HEK293T (cell line): ENCODE measurements at regions not wholly inside any gene's neighbourhood (a gene's known extent, or its start where the extent isn't known, plus 50 kb on each side); places are given as distances from the start of the nearest gene placed in this dataset.

Experiments used
- BHLHE40 ChIP-seq: fragments of 450-650 bp; IDR thresholded peaks from 2 replicates; pipeline ENCODE4 v1.6.1; 2016; ENCODE audit warnings: mild to moderate bottlenecking, moderate library complexity, borderline replicate concordance
- CTBP1 ChIP-seq: fragments of 450-650 bp; IDR thresholded peaks from 2 replicates; pipeline ENCODE4 v1.6.1; 2016; ENCODE audit warnings: borderline replicate concordance
- SP1 ChIP-seq: fragments of 450-650 bp; IDR thresholded peaks from 2 replicates; pipeline ENCODE4 v1.6.1; 2017
- TF ChIP-seq, protein P1 (sequence below): fragments of 450-650 bp; IDR thresholded peaks from 2 replicates; pipeline ENCODE4 v1.6.1; 2016

DNA sequence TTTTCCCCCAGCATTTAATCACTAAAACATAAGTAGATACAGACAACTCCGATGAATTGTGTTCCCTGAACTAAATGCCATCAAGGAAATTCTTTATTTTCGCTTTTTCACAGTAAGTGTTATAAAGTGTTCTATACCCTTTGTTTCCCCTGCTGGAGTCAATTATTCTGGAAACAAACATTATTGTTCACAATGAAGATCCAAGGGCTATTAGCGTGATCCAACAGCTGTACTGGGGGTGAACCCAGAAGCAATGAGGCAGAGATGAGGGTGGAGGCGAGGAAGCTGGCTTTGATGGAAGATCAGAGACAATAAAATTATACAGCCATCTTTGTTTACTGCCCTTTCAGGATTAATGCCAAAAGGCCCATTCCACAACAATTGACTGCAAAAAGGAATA is 250.3 kb upstream of the IGF1R start:
- TF ChIP-seq BHLHE40: no peak
- TF ChIP-seq CTBP1: no peak
- TF ChIP-seq SP1: no peak
- TF ChIP-seq, protein P1, sequence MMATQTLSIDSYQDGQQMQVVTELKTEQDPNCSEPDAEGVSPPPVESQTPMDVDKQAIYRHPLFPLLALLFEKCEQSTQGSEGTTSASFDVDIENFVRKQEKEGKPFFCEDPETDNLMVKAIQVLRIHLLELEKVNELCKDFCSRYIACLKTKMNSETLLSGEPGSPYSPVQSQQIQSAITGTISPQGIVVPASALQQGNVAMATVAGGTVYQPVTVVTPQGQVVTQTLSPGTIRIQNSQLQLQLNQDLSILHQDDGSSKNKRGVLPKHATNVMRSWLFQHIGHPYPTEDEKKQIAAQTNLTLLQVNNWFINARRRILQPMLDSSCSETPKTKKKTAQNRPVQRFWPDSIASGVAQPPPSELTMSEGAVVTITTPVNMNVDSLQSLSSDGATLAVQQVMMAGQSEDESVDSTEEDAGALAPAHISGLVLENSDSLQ: no peak
